CD4-positive, alpha-beta T cell (primary cell): ENCODE measurements at regions not wholly inside any gene's neighbourhood (a gene's known extent, or its start where the extent isn't known, plus 50 kb on each side); places are given as distances from the start of the nearest gene placed in this dataset.

Experiments
- ATAC-seq: fragments of 200-7000 bp; cut with Tn5 transposase; one replicate; pipeline ENCODE4 v1.10.0; 2022; ENCODE audit warnings: mild to moderate bottlenecking; ENCODE audit not compliant: poor library complexity
- CTCF ChIA-PET: fragments of 350-600 bp; sonication (Branson Sonifier 250); formaldehyde crosslinking; loops from one replicate; lab custom pipeline; 2021; ENCODE audit warnings: antibody characterized with exemption, inconsistent platforms; lab: Charles Lee
- POLR2A ChIA-PET: fragments of 350-600 bp; sonication (Branson Sonifier 250); formaldehyde crosslinking; loops from one replicate; lab custom pipeline; 2021; ENCODE audit warnings: antibody characterized with exemption, inconsistent platforms; lab: Charles Lee
- DNase-seq, 14 experiments: peaks; one replicate each; pipeline ENCODE4 v3.0.0-alpha.2; 2013 to 2020; ENCODE audit warnings: mixed read lengths in 2 of 14
- H3K27ac ChIP-seq, 2 donors: one replicate each; pipeline versions ENCODE4 v1.5.1 to v1.7.0; 2013; ENCODE audit warnings: low read length in 2 of 2, low read depth in 1 of 2, mild to moderate bottlenecking in 1 of 2
- H3K27me3 ChIP-seq, 2 experiments: 1 replicate in 1 of 2; 2 replicates in 1 of 2; pipeline versions ENCODE4 v1.6.1 to v1.7.0; 2013; ENCODE audit warnings: low read length in 2 of 2, control low read depth in 1 of 2, mild to moderate bottlenecking in 1 of 2, moderate library complexity in 1 of 2; ENCODE audit not compliant: insufficient read depth in 2 of 2, control insufficient read depth in 1 of 2
- H3K36me3 ChIP-seq: one replicate; pipeline ENCODE4 v1.6.1; 2013; ENCODE audit warnings: low read length, control low read depth; ENCODE audit not compliant: insufficient read depth
- H3K4me1 ChIP-seq: one replicate; pipeline ENCODE4 v1.6.1; 2013; ENCODE audit warnings: low read length, control low read depth; ENCODE audit not compliant: insufficient read depth
- H3K4me3 ChIP-seq: one replicate; pipeline ENCODE4 v1.5.1; 2013; ENCODE audit warnings: mild to moderate bottlenecking, low read length, moderate library complexity
- H3K9me3 ChIP-seq, 2 experiments: 1 replicate in 1 of 2; 2 replicates in 1 of 2; pipeline versions ENCODE4 v1.6.1 to v1.7.0; 2013; ENCODE audit warnings: low read length in 2 of 2, mild to moderate bottlenecking in 2 of 2, control low read depth in 1 of 2, moderate library complexity in 1 of 2; ENCODE audit not compliant: control insufficient read depth in 1 of 2, insufficient read depth in 1 of 2
- H3K27ac Mint-ChIP-seq: one replicate; pipeline ENCODE4 v1.8.0; 2020; ENCODE audit warnings: mixed read lengths
- H3K27me3 Mint-ChIP-seq: one replicate; pipeline ENCODE4 v1.8.0; 2021; ENCODE audit warnings: mixed read lengths
- H3K36me3 Mint-ChIP-seq: one replicate; pipeline ENCODE4 v1.8.0; 2021; ENCODE audit warnings: low read depth, mixed read lengths
- H3K4me1 Mint-ChIP-seq: one replicate; pipeline ENCODE4 v1.8.0; 2021; ENCODE audit warnings: low read depth, mixed read lengths
- H3K4me3 Mint-ChIP-seq: one replicate; pipeline ENCODE4 v1.8.0; 2020; ENCODE audit warnings: mild to moderate bottlenecking, mixed read lengths
- H3K9me3 Mint-ChIP-seq: one replicate; pipeline ENCODE4 v1.8.0; 2020; ENCODE audit warnings: mixed read lengths
- CTCF ChIP-seq: fragments of 200-600 bp; IDR thresholded peaks from one replicate; pipeline ENCODE4 v1.8.0; 2022; ENCODE audit warnings: antibody characterized with exemption, mild to moderate bottlenecking
- intact Hi-C, 2 experiments: fragments of 100-400 bp; cut with DNase I in 1 of 2; cut with micrococcal nuclease in 1 of 2; formaldehyde crosslinking; loops; one replicate each; pipeline versions ENCODE4 v1.15.1 to v1.9.0; 2023 to 2025; cut with DNase I, micrococcal nuclease

GRCh38 chr2:39995005-39995737 lies 216.1 kb upstream of the THUMPD2 start:
- Mint-ChIP-seq H3K4me1 (no peaks in the 10 kb centered on the region), H3K4me3 (no peak overlapping the region), H3K36me3 (no peaks in the 10 kb centered on the region), H3K27me3 (no peaks in the 10 kb centered on the region), H3K9me3 (no peaks in the 10 kb centered on the region), H3K27ac (no peak overlapping the region)
- DNase-seq (no peak), ATAC-seq (no peak)
- no peak overlapping the region for H3K27ac ChIP-seq
- ChIA-PET CTCF (no interaction called here), POLR2A (interaction anchor here (0.6 kb wide), 1 partner anchor 26 kb away, joined by 4 read pairs; no protein-coding TSS in a partner anchor)
- intact Hi-C loops, result no loop called here
- H3K4me1 ChIP-seq, result no peaks in the 10 kb centered on the region
- no peak for TF ChIP-seq CTCF
- H3K9me3 ChIP-seq, result no peaks in the 10 kb centered on the region
- no peaks in the 10 kb centered on the region for H3K27me3 ChIP-seq
- no peak overlapping the region for H3K4me3 ChIP-seq
- no peaks in the 10 kb centered on the region for H3K36me3 ChIP-seq

DNA sequence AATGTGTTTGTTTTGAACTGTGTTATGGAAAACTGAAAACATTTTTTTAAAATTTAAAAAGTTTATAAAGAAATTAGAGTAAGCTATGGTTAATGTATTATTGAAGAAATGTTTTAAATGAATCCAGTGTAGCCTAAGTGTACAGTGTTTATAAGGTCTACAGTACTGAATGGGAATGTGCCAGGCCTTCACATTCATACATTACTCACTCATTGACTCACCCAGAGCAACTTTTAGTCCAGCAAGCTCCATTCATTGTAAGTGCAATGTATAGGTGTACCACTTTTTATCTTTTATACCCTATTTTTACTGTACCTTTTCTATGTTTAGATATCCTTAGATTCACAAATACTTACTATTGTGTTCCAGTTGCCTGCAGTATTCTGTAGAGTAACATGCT lies 215.1 kb upstream of the THUMPD2 start:
- H3K36me3 Mint-ChIP-seq, result no peaks in the 10 kb centered on the region
- Histone ChIP-seq H3K27me3 (no peaks in the 10 kb centered on the region), H3K27ac (no peak overlapping the region), H3K4me1 (no peaks in the 10 kb centered on the region), H3K9me3 (no peaks in the 10 kb centered on the region), H3K36me3 (no peaks in the 10 kb centered on the region), H3K4me3 (no peak overlapping the region)
- intact Hi-C loops, result no loop called here
- ChIA-PET POLR2A (no interaction called here), CTCF (interaction anchor here (0.6 kb wide), 1 partner anchor 347 kb away, joined by 3 read pairs; no protein-coding TSS in a partner anchor)
- H3K9me3 Mint-ChIP-seq, result no peaks in the 10 kb centered on the region
- H3K4me1 Mint-ChIP-seq, result no peaks in the 10 kb centered on the region
- no peak for TF ChIP-seq CTCF
- DNase-seq (no peak), ATAC-seq (no peak)
- no peak overlapping the region for H3K4me3 Mint-ChIP-seq
- no peak overlapping the region for H3K27ac Mint-ChIP-seq
- no peaks in the 10 kb centered on the region for H3K27me3 Mint-ChIP-seq

DNA sequence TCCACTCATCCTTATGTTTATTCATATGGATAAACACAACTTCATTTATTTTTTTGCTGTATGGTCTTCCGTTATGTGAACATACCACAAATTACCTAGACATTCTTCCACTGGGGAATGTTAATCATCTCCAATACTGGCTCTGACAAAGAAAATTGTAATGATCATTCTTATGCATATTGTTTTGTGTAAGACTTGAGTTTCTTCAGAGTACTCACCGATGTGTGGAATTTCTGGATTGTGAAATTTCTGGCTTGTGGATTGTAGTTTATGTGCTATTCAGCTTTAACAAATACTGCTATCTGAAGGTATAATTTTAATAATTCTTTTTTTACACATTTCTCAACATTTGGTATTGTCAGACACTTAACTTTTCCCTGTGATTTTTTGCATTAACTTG lies 212.2 kb upstream of the THUMPD2 start:
- CTCF ChIA-PET, result no interaction called here
- H3K4me3 ChIP-seq, result no peak overlapping the region

More for the DNA sequence above, 212.2 kb upstream of the THUMPD2 start:
- DNase-seq, result no peak
- H3K9me3 ChIP-seq, result no peaks in the 10 kb centered on the region
- intact Hi-C loops, result no loop called here
- H3K4me3 Mint-ChIP-seq, result no peak overlapping the region
- no peaks in the 10 kb centered on the region for H3K27me3 ChIP-seq
- H3K9me3 Mint-ChIP-seq, result peaks cover 2% of the 10 kb centered on the region
- no peak overlapping the region for H3K27ac ChIP-seq
- no peak overlapping the region for H3K27ac Mint-ChIP-seq
- TF ChIP-seq CTCF, result no peak
- no peaks in the 10 kb centered on the region for H3K36me3 Mint-ChIP-seq
- H3K4me1 ChIP-seq, result no peaks in the 10 kb centered on the region
- no peaks in the 10 kb centered on the region for H3K36me3 ChIP-seq
- no peaks in the 10 kb centered on the region for H3K4me1 Mint-ChIP-seq
- no peaks in the 10 kb centered on the region for H3K27me3 Mint-ChIP-seq
- ATAC-seq, result no peak
- POLR2A ChIA-PET, result no interaction called here
